Stimulated activated naive CD8-positive, alpha-beta T cell treated with anti-CD3 and anti-CD28 coated beads, Interleukin-15, Interleukin-2, amounts not matched to agents 100 U/mL and 50 U/mL, for 24 hours (primary cell): ENCODE measurements at regions not wholly inside any gene's neighbourhood (a gene's known extent, or its start where the extent isn't known, plus 50 kb on each side); places are given as distances from the start of the nearest gene placed in this dataset.

ENCODE experiments used
- ATAC-seq: fragments of 150-1000 bp; cut with Tn5 transposase; one replicate; pipeline ENCODE4 v1.10.0; 2021
- DNase-seq: peaks from one replicate; pipeline ENCODE4 v3.0.0; 2021

DNA sequence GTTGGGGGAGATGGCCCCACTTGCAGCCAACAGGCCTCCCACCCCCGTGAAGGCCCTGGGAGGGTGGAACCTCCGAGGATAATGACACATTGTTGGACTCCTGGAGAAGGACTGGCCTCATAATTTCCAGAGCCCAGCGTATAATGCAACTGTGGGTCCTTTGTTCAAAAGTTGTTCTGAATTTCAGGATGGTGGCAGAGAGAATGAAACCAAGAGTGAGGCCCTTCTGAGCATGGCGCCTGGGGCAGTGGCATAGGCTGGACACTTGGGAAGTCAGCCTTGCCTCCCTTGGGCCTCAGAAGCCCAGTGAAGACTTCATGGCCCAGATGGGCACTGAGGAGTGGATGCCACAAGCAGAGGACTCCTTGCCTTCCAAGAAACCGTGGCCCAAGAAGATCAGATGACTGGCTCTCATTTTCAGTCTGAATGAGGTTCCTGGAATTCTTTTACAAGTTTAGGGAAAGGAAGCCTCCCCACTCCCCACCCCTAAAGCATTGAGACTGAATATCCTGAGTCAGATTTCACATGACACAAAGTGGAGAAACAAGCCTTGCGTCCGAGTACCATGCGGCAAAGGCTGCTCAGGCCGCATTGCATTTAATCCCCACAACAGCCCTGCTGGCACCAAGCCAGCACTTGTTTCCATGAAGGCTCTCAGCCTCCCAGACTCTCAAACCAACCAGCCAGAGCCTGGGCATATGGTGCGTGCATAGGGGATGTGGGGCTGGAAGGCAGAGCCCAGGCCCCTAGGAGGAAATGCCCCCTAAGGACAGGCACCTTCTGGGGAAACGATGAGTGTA, 96.7 kb upstream of the SMIM23 start:
- ATAC-seq: no peak

DNA sequence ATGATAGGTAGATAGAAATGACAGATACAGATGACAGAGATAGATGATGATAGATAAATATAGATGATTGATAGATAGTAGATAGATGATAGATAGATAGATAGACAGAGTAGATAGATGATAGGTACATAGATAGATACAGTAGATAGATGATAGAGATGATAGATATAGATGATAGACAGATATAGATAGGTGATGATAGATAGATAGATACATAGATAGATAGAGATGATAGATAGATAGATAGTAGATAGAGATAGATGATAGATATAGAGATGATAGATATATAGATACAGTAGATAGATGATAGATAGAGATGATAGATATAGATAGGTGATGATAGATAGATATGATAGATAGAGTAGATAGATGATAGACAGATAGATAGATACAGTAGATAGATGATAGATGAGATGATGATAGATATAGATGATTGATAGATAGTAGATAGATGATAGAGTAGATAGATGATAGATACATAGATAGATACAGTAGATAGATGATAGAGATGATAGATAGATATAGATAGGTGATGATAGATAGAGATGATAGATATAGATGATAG, 95.7 kb upstream of the SMIM23 start:
- no peak for ATAC-seq
- no peak for DNase-seq

More for the DNA sequence above, 96.7 kb upstream of the SMIM23 start:
- no peak for DNase-seq

DNA sequence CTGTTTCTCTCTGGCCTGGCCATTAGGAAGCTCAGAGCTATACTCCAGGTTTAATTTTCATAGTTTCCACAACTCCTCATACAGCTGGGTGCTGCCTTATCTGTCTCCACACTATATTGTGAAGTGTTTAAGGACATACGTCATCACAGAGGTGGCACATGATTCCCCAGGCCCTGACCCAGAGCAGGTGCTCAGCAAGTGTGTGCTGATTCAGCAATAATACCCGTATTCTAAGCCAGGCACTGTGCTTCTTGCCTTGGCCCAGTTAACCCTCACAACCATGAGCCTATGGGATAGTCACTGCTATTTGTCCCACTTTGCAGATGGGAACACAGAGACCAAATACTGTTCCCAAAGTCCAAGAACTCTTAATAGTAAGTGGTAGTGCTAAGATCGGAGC, 93.5 kb upstream of the SMIM23 start:
- DNase-seq (no peak), ATAC-seq (no peak)

DNA sequence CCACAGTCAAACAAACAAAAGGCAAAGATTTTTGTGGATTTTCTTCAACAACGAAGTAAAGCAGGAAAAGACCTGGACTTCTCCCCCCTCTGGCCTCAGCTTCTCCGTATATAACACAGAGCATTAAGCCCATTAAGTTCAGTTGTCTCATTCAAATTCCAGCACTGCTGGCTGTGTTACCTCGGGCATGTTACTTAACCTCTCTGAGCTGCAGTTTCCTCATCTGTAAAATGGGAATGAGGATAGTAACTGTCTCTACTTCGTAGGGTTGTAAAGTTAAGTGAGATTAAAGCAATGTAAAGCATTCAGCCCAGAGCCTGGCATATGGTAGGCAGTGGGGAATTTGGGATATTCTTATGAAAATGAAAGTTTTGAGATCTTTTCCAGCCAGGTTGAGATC, 92.7 kb upstream of the SMIM23 start:
- DNase-seq (no peak), ATAC-seq (no peak)

DNA sequence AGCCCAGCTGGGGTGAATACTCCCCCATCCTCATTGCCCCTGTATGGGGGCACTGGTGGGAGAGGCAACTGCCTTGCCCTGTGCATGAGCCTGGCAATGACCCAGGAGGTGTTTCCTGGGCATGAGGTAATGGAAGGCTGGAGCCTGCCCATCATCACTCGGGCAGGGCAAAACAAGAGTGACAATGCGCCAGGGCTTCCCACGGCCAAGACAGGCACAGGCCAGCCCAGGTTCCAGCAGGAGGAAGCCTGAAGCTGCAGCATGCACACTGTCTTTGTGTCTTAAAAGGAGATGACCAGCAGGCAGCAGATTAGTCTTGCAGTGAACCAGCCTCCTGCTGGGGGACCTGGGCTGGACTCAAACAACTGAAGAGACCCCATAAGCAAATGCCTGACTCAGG, 92.2 kb upstream of the SMIM23 start:
- ATAC-seq: no peak

DNA sequence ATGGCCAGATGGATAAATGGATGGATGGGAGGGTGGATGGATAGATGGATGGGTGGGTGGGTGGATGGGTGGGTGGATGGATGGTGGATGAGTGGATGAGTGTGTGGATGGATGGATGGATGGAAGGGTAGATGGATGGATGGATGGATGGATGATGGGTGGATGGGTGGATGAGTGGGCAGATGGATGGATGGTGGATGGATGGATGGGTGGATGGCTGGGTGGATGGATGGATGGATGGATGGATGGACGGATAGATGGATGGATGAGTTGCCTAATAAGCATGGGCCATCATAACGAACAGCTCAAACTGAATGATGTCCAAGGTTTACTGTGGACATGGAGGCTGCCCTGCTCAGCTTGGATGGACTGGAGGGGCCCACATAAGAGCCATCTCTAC, 89.8 kb upstream of the SMIM23 start:
- DNase-seq: no peak
- ATAC-seq: no peak

More for the DNA sequence above, 92.2 kb upstream of the SMIM23 start:
- DNase-seq: no peak

DNA sequence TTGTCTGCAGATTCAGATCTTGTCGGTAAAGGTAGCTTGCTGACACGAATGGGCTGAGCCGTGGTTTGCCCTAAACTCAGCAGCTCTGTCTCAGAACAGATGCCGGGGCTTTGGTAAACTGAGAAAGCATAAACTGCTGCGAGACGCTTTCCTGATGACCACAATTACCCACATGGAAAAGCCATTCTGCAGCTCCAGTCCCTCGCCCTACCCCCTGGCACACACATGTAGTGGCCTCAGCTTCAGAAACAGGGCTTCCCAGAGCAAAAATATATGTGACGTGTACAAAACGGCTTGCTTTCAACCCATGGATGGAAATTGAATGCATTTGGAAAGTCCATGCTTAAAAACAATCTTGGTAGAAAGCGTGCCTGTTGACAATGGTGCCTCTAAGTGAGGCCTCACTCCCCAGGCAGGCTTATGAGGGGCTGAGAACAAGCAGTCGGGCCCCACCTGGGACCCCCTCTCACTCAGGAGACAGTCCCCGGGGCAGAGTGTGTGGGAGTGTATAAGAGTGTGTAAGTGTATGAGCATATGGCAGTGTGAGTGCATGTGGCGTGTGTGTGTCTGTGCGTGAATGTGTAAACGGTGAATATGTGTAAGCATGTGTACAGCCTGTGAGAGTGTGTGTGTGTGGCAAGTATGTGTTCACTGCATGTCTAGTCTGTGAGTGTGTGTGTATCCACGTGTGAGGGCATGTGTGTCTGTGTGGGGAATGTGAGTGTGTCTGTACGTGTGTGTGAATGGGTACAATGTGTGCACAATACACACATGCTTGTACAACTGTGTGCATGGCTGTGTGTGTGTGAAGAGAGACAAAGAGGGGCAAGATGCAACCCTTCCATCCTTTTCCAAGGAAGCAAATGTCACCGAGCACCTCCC, 88.2 kb upstream of the SMIM23 start:
- DNase-seq (no peak), ATAC-seq (no peak)

DNA sequence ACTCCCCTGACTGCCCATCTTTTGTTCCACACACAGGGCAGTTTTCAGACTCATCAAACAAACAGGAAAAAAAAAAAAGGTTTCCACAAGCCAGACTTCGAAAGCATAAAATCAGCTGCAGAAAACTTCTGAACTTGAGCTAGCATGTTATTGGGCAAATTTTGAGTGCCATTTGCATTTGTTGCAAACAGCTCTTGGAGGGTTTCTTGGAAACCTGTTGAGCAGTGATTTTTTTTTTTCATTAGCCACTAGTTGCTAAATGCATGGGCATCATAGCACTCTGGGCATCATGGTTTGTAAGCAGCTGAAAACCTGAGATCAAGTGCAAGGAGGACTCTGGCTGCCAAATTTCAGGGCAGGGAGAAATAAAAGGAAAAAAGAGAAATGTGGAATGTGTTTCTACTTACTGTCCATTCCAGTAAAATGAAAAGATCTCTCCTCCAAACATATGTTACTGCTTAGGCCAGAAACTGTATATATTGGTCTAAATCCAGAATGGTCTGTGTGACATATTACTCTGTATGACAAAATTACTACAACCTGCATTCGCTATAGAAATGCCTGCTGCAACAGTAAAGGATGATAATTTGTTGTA, 85.2 kb upstream of the SMIM23 start:
- DNase-seq (no peak), ATAC-seq (no peak)

DNA sequence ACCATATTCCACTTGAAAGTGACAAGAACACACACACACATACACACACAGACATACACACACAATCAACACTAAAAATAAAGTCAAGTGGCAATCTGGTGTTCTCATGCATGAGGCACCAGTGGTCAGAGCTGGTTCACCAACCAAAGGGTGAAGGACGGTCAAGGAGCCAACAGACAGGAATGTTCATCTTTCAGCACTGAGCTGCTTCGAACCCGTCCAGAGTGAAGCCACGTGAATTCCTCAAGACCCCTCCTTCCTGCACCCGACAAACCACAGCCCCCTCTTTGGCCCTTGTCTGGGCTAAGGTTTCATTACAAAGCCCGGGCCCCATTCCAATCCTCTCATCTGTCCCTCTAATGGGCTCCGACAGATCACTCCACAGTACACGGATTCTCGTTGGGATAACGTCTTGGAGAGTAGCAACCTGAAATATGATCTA, 84.5 kb upstream of the SMIM23 start:
- no peak for ATAC-seq
- DNase-seq: no peak

DNA sequence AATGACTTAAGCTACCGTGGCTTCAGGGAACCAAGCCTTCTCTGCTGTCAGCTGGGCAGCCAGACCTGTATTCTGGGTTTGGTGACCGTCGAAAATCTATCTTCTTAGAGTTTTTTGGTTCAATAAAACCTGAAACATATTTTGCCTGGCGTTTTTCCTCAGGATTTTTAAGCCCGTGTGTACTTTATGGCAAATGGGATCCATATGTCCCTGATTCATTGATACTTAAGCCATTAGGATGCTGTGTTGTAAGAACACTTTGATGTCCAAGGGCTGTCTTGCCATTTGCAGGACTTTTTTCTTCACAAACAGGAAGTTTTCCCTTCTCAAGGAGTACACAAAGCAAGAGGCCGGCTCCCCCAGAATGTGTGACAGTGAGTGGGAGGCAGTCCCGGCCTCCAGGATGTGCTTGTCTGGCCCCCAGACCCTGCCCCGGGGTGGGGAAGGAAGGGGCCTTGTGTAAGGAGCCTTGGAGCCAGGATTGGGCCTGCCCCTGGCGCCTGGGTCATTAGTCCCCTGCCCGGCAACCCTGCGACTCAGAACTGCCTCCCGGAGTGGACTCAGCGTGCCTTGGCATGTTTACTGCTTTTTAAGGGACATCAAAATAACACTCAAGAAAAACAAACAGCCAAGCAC, 83.4 kb upstream of the SMIM23 start:
- ATAC-seq: no peak
- DNase-seq: no peak

DNA sequence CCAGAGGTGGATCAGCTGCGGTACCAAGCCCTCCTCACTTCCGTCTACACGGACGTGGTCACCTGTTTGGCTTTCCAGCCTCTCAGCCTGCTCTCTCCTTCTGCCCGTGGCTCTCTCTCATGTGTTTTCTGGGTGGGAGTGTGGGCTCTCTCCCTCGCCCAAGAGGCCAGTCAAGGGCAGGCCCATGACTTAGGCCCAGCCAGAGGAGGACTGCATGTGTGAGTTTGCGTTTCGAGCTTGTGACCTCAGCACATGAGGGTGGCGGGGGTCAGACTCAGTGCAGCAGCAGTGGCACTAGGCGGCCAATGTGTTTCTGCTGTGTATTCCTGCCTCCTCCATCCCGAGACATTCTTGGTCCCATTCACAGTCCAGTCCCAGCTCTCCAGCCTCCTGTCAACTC, 82.5 kb upstream of the SMIM23 start:
- ATAC-seq (no peak), DNase-seq (no peak)

DNA sequence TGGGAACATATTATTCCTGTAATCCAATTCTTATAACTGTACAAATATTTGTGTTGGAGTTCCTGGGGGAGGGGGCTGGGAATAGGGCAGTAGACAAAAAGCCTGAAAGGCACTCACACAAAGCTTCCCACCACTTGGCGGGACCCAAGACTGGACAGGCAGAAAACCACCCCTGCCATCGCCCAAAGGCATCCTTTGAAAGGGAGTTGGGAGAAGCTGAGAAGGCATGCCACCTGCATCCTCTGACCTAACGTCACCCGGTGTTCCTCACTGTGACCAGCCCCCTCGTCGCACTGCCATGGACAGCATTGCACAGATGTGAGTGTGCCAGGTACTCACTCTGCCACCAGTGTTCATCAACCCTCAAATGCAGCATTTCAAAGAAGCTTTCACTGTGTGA, 80.6 kb upstream of the SMIM23 start:
- DNase-seq (no peak), ATAC-seq (no peak)

DNA sequence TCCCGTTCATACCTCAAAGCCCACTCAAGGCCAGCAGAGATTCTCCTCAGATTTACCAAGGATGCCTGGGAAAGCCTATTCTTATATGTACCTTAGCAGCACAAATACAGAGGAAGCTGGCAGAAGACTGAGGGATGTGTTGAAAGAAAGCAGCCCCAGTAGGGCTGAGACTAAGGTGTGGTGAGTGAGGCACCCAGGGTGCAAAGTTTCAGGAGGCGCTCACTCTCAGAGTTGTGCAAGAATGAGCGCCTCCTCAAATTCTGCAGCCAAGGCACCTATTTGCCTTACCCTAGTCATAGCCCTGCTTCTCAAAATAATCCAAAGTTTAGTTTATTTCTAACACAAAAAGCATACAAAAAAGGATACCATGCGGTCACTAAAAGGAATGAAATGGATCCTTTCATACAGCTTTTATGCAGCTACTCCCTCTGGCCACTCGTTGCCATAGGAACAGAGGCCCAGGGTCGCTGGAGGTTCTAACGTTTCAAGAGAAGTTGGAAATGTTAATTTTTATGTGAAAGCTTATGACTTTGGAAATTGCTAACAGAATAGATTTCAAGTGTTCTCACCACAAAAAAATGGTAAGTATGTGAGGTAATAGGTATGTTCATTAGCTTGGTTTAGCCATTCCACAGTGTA, 79.7 kb upstream of the SMIM23 start:
- DNase-seq (no peak), ATAC-seq (no peak)

DNA sequence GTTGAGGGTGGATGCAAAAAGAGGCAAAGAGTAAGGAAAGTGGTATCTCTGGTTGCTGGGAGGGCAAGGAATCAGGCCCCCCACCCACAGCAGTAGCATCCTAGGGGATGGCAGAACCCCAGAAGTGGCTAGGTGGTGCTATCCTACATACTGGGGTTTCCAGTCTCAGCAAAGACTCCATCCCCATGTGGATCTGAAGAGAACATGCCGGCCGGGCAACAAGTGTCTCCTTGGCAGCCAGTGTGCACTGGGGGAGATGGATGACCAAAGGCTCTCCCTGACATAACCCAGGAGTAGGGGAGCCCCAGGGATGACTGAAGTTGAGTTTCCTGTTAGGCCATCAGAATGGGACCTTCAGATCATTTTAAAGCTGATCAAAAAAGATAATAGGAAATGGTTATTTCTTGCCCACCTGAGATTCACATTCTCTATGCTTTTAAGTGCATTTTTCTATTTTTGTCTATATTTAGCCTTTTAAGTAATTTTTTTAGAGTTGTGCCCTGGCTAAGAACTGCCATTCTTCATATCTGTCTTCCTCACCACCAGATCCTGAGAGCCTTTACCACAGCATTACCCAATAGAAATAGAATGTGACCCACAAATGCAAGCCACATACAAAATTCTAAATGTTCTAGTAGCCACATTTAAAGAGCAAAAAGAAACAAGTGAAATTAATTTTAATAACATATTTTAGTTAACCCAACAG, 78.7 kb upstream of the SMIM23 start:
- DNase-seq (no peak), ATAC-seq (no peak)

DNA sequence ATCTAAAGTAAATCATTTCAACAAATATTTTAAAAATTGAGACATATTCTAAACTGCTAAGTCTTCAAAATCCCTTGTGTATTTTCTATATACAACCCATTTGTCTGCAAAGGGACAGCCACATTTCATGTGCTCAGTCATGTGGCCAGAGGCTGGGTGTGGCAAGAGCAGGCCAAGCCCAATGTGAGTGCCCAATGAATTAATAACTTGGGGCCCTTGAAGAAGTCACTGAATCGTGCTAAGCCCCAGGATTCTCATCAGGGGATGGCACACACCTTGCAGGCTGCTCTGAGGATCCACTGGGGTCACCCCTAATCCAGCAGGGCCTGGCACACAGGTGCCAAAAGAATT, 78.2 kb upstream of the SMIM23 start:
- no peak for DNase-seq
- ATAC-seq: no peak

DNA sequence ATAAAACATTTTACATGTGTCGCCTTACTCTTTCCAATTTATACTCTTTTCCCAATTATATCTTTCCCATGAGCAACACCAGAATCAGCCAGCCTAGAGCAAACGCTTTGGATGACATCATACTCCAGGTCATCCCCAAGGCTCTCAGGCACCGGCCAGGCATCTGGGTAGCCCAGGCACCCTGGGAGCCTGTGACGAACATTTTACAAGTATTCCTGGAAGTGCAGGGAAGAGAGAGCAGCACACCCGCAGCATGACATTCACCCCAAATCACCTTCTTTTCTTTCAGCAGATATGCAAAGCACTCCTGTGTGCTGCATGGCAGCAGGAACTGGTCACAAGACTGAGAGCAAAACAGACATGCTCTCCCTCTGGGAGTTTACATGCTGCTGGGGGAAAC, 75.7 kb upstream of the SMIM23 start:
- ATAC-seq (no peak), DNase-seq (no peak)

DNA sequence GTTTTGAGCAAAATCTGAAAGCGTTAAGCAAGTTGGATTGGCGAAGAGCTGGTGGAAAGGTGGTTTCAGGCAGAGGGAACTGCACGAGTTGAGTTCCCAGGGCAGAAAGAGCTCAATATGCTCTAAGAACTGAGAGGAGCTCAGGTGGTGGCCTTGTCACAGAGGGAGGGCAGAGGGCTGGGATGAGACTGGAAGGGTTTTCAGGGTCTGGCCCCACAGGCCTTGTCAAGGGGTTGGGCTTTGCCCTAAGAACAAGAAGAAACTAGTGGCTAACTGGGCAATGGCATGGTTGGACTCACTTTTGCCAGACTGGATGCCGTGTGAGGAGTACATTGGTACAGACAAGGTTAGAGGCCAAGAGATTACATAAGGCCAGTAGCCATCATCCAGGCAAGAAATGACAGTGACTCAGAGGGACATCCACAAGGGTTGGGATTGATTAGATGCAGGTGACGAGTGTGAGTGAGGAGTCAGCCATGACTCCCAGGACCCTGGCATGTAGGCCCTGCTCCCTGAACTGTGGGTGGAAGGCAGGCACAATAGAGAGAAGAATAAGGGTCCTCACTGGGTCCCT, 75.1 kb upstream of the SMIM23 start:
- no peak for DNase-seq
- ATAC-seq: no peak

DNA sequence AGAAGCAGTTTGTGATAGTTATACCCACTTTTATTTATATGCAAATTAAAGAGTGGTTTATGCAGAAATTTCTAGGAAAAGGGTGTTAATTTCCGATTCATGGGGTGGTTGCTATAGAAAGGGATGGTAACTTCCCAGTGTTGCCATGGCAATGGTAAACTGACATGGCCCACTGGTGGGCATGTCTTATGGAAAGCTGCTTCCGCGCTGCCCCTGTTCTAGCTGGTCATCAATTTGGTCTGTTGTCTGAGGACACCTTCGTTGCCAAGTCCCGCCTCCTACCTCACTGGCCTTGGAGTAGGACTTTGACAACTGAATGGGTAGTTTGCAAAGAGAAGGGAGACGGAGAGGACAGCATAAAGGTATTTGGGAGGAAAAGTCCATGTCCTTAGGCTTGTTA, 74.0 kb upstream of the SMIM23 start:
- no peak for ATAC-seq
- no peak for DNase-seq

DNA sequence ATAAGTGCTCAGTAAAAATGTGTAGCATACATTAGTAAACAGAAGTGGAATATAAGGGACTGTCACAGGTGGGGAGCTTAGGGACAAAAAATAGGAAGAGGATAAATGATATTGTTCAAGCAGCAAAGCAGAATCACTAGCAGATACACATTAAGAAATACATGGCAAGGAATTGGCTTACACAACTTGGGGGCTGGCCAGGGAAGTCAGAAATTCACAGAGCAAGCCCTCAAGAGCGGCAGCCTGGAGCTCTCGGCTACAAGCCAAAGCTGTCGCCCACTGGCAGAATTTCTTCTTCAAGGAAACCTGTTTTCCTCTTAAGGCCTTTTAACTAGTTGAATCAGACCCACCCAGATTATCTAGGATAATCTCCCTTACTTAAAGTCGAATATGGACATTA, 73.0 kb upstream of the SMIM23 start:
- ATAC-seq: no peak
- no peak for DNase-seq

DNA sequence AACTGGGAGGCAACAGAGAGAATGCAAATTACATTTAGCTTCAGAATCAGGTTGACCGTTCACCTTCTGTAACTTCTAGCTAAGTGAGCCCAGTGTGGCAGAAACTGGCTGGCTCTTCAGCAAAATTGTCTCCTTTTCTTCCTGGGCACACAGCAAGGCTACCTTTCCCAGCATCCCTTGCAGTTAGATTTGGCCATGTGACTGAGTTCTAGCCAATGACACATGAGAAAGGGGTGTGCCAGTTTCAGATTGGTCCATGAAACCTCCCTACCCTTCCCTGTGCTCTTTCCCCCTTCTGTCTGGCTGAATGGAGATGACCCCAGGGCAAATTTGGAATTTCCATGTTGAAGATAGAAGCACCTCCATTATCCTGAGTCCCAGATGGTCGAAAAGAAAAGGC, 72.5 kb upstream of the SMIM23 start:
- DNase-seq (no peak), ATAC-seq (no peak)

DNA sequence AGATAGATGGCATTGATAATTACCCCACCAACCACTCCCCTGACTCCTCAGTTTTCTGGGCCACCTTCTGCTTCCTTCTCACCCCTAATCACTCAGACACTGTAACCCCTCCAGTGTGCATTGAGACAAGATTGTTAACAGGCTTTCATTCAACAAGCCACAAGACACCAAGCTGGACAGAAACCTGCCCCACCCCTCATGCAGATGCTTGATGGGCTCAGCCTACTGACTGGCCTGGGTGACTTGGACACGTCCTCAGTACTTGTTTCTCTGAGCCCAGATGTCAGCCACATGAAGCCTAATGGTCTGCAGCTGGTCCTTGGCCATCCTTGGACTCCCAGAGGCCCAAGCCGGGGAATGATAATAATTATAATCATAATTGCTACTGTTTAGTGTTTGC, 71.4 kb upstream of the SMIM23 start:
- no peak for DNase-seq
- no peak for ATAC-seq
